HS-5 (cell line): ENCODE measurements at regions not wholly inside any gene's neighbourhood (a gene's known extent, or its start where the extent isn't known, plus 50 kb on each side); places are given as distances from the start of the nearest gene placed in this dataset.
"Not testable (repeated sequence)": the region's sequence is repeated elsewhere in the genome, so short reads cannot be mapped to it uniquely, and the experiment has no call there.

Experiments used
- DNase-seq: peaks from one replicate; pipeline ENCODE4 v3.0.0-alpha.2; 2012; ENCODE audit warnings: low read depth

GRCh38 chr2:89833780-89834117 is 1142.3 kb downstream of the RPIA start:
- DNase-seq: no peak

GRCh38 chr2:89834306-89834705 is 1142.8 kb downstream of the RPIA start:
- no peak for DNase-seq

GRCh38 chr2:89836326-89836725 is 1144.9 kb downstream of the RPIA start:
- DNase-seq: not testable (repeated sequence)

- DNase-seq: no peak
Observed at GRCh38 chr2:89837962-89838625, 1146.6 kb downstream of the RPIA start.

GRCh38 chr2:89840175-89840574 is 1148.7 kb downstream of the RPIA start:
- DNase-seq: not testable (repeated sequence)

- not testable (repeated sequence) for DNase-seq
Observed at GRCh38 chr2:89840781-89841475, 1149.5 kb downstream of the RPIA start.

GRCh38 chr2:89841476-89841840 is 1150.0 kb downstream of the RPIA start:
- no peak for DNase-seq

GRCh38 chr2:89842180-89842908 is 1150.9 kb downstream of the RPIA start:
- no peak for DNase-seq

- DNase-seq: no peak
Observed at GRCh38 chr2:89844221-89844943, 1152.9 kb downstream of the RPIA start.

GRCh38 chr2:89845532-89845931 is 1154.1 kb downstream of the RPIA start:
- no peak for DNase-seq

GRCh38 chr2:89848114-89848513 is 1156.6 kb downstream of the RPIA start:
- DNase-seq: no peak

- DNase-seq: no peak
Observed at GRCh38 chr2:89848763-89849368, 1157.4 kb downstream of the RPIA start.

- no peak for DNase-seq
Observed at GRCh38 chr2:89849731-89850130, 1158.3 kb downstream of the RPIA start.

GRCh38 chr2:89850481-89850880 is 1159.0 kb downstream of the RPIA start:
- no peak for DNase-seq

- no peak for DNase-seq
Observed at GRCh38 chr2:89850881-89851582, 1159.6 kb downstream of the RPIA start.

GRCh38 chr2:89851583-89851905 is 1160.1 kb downstream of the RPIA start:
- no peak for DNase-seq

GRCh38 chr2:89853427-89853826 is 1162.0 kb downstream of the RPIA start:
- DNase-seq: not testable (repeated sequence)

- DNase-seq: not testable (repeated sequence)
Observed at GRCh38 chr2:89855752-89856151, 1164.3 kb downstream of the RPIA start.

- not testable (repeated sequence) for DNase-seq
Observed at GRCh38 chr2:89856305-89856704, 1164.8 kb downstream of the RPIA start.

- DNase-seq: not testable (repeated sequence)
Observed at GRCh38 chr2:89862164-89862563, 1170.7 kb downstream of the RPIA start.

GRCh38 chr2:89863209-89863608 is 1171.7 kb downstream of the RPIA start:
- DNase-seq: not testable (repeated sequence)
